BJ (cell line): ENCODE measurements at regions not wholly inside any gene's neighbourhood (a gene's known extent, or its start where the extent isn't known, plus 50 kb on each side); places are given as distances from the start of the nearest gene placed in this dataset.

Source experiments
- CTCF ChIA-PET: fragments of 350-600 bp; formaldehyde crosslinking; extraction: SDS; loops from one replicate; lab custom pipeline; 2021; ENCODE audit warnings: antibody characterized with exemption, inconsistent platforms; lab: Yijun Ruan, JAX
- POLR2A ChIA-PET: fragments of 300-600 bp; sonication (Branson Sonifier 250); formaldehyde crosslinking; extraction: SDS; loops from one replicate; lab custom pipeline; 2021; ENCODE audit warnings: antibody characterized with exemption; lab: Charles Lee
- DNase-seq: peaks from one replicate; pipeline ENCODE4 v3.0.0-alpha.2; 2011; ENCODE audit warnings: low read depth
- H3K27me3 ChIP-seq: 2 replicates; pipeline ENCODE4 v1.6.0; 2011; ENCODE audit warnings: low read length; ENCODE audit not compliant: control insufficient read depth, insufficient read depth
- H3K36me3 ChIP-seq: 2 replicates; pipeline ENCODE4 v1.5.1; 2011; ENCODE audit warnings: low read length; ENCODE audit not compliant: control insufficient read depth, insufficient read depth
- H3K4me3 ChIP-seq: 2 replicates; pipeline ENCODE4 v1.5.1; 2011; ENCODE audit warnings: low read depth, mild to moderate bottlenecking, control low read depth, low read length
- TF ChIP-seq, protein P1 (sequence below): IDR thresholded peaks from 2 replicates; pipeline ENCODE4 v1.5.1; 2011; ENCODE audit warnings: low read depth, mild to moderate bottlenecking, control low read depth, inconsistent platforms, low read length, moderate library complexity; ENCODE audit not compliant: insufficient read depth

DNA sequence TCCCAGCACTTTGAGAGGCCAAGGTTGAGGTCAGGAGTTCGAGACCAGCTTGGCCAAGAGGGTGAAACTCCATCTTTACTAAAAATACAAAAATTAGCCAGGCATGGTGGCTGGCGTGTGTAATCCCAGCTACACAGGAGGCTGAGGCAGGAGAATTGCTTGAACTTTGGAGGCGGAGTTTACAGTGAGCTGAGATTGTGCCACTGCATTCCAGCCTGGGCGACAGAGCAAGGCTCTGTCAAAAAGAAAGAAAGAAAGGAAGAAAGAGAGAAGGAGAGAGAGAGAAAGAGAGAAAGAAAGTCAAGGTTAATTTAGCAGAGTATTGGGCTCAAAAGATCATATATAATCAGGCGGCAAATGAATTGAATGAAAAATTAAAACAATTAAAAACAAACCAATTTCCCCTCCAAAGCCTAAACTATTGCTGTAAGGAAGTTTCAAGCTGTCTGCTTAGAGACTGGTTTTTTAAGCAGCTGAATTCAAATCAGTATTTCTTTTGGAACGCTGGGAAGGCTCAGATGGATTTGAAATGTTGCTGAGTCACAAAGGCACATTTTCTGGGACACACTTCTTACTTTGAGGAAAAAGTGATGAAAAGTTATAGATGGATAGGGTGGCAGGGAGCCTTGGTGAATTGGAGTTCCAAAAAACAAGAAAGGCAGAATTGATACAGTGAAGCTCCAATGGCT is 81.3 kb upstream of the BHLHE40 start:
- H3K27me3 ChIP-seq: no peaks in the 10 kb centered on the region
- no peak for DNase-seq
- TF ChIP-seq, protein P1, sequence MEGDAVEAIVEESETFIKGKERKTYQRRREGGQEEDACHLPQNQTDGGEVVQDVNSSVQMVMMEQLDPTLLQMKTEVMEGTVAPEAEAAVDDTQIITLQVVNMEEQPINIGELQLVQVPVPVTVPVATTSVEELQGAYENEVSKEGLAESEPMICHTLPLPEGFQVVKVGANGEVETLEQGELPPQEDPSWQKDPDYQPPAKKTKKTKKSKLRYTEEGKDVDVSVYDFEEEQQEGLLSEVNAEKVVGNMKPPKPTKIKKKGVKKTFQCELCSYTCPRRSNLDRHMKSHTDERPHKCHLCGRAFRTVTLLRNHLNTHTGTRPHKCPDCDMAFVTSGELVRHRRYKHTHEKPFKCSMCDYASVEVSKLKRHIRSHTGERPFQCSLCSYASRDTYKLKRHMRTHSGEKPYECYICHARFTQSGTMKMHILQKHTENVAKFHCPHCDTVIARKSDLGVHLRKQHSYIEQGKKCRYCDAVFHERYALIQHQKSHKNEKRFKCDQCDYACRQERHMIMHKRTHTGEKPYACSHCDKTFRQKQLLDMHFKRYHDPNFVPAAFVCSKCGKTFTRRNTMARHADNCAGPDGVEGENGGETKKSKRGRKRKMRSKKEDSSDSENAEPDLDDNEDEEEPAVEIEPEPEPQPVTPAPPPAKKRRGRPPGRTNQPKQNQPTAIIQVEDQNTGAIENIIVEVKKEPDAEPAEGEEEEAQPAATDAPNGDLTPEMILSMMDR: no peak
- H3K4me3 ChIP-seq: no peak overlapping the region
- H3K36me3 ChIP-seq: no peaks in the 10 kb centered on the region
- ChIA-PET CTCF (interaction anchor here (0.7 to 1.2 kb wide), 2 partner anchors 186 to 268 kb away, joined by 3 to 4 read pairs; no protein-coding TSS in a partner anchor), POLR2A (no interaction called here)

DNA sequence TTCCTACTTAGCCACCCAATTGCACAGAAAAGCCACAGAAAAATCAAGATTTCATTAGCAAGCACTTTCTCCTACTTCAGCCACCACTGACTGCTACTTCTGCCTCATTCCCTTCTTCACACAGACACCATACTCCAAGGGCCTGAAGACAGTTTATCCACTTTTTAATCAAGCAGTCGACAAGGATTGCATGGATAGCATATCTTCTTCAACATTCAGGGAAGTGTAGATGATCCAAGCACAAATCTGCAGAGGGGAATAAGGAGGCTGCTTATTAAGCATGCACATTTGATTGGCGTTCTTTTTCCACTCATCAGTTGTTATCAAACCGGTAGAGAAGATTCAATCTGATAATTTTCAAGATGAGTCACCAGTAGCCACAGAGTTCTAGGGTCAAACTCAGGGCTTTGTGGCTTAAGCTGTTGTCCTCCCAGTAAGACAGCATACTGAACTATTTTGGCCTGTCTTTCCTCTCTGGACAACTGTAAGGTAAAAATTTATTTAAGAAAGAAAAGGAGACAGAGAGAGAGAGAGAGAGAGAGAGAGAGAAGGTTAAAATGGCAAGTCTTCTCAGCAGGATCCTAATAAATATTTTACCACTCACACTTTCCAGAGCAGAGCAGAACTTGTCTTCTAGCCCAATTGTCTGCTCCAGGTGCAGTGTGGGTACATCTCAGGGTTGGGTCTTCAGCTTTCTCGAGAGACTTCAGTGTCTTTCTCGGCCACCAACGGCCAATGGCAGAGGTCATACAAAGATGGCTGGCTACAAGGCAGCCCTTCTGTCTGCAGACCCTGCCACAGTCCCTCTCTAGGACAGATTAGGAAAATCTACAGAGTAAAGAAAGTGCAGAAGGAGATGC is 80.6 kb upstream of the BHLHE40 start:
- Histone ChIP-seq H3K4me3 (no peak overlapping the region), H3K27me3 (no peaks in the 10 kb centered on the region), H3K36me3 (no peaks in the 10 kb centered on the region)
- POLR2A ChIA-PET: no interaction called here
- TF ChIP-seq, protein P1: no peak
- CTCF ChIA-PET: interaction anchor here (1.2 kb wide), 1 partner anchor 187 kb away, joined by 4 read pairs; no protein-coding TSS in a partner anchor
- DNase-seq: no peak

DNA sequence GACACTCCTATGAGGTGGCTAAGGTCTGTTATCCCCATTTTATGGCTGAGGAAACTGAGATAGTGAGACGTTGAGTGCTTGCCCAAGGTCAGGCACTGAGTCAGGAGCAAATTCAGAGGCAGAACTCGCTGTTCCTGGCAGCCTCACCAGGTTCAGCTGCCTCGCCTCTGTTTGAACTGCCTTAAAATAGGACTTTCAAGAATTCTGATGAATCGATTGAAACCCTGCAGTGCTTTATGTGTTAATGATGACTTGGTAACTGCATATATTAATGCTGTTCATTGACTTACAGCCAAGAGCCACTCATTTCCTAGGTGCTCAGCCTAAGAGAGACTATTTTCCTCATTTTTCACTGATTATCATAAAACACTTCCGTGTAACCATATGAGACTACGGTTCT is 79.5 kb upstream of the BHLHE40 start:
- ChIA-PET POLR2A (no interaction called here), CTCF (no interaction called here)
- H3K4me3 ChIP-seq: no peak overlapping the region
- no peaks in the 10 kb centered on the region for H3K36me3 ChIP-seq
- TF ChIP-seq, protein P1: no peak
- no peaks in the 10 kb centered on the region for H3K27me3 ChIP-seq
- no peak for DNase-seq

DNA sequence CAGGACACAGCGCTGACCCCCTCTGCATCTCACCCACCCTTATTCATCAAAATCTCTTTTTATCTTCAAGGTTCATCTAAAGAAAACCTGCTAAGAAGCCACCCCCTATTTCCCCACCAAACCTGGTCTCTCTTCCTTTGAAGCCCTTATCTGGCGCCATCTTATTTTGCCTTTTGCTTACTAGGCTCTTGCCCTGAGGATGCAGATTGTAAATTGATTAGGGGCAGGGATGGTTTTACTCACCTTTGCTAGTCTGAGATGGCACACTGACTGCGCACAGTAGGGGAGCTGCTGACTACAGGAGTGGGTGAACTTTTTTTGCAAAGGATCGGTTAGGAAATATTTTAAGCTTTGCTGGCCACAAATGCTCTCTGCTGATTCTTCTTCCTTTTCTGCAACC is 78.9 kb upstream of the BHLHE40 start:
- TF ChIP-seq, protein P1: no peak
- ChIA-PET CTCF (interaction anchor here (1.0 kb wide), 1 partner anchor 33 kb away, joined by 3 read pairs; no protein-coding TSS in a partner anchor), POLR2A (no interaction called here)
- no peaks in the 10 kb centered on the region; the same call in 1 of the 2 replicates for H3K27me3 ChIP-seq
- no peaks in the 10 kb centered on the region for H3K36me3 ChIP-seq
- no peak for DNase-seq
- H3K4me3 ChIP-seq: no peak overlapping the region
